ENCODE measurements at regions not wholly inside any gene's neighbourhood (a gene's known extent, or its start where the extent isn't known, plus 50 kb on each side); places are given as distances from the start of the nearest gene placed in this dataset.

DNA sequence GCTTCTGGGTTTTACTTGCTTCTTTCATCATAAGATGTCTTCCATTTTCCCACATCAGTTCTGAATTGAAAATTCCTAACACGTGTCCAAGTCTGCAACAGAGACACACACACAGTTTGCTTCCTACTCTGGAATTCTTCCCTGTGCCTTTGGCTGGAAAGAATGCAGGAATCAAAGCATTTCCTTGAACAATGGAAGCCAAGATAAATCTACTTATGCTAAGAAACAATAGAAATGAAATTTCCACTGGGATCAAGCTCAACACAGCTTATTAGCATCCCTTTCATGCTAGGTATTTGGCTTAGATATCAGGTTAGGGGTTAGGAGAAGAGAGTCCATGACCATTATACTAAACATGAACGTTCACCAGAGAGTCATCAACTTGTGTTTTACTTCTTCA, 101.1 kb upstream of the SCAF8 start:
- TF ChIP-seq, protein P1, sequence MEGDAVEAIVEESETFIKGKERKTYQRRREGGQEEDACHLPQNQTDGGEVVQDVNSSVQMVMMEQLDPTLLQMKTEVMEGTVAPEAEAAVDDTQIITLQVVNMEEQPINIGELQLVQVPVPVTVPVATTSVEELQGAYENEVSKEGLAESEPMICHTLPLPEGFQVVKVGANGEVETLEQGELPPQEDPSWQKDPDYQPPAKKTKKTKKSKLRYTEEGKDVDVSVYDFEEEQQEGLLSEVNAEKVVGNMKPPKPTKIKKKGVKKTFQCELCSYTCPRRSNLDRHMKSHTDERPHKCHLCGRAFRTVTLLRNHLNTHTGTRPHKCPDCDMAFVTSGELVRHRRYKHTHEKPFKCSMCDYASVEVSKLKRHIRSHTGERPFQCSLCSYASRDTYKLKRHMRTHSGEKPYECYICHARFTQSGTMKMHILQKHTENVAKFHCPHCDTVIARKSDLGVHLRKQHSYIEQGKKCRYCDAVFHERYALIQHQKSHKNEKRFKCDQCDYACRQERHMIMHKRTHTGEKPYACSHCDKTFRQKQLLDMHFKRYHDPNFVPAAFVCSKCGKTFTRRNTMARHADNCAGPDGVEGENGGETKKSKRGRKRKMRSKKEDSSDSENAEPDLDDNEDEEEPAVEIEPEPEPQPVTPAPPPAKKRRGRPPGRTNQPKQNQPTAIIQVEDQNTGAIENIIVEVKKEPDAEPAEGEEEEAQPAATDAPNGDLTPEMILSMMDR (optimal IDR thresholded peaks at IDR 0.05 in 1 of 3, IDR thresholded peaks at IDR 0.05 in 1 of 3, conservative IDR thresholded peaks at IDR 0.05 in 1 of 3; ENCODE audit: extremely low read depth in 1 of 3, insufficient read depth in 2 of 3, low read length in 3 of 3) = no peak
- TF ChIP-seq EZH2 (IDR thresholded peaks at IDR 0.05; ENCODE audit: low read length) = no peak
